GM12878 (cell line): ENCODE measurements at regions not wholly inside any gene's neighbourhood (a gene's known extent, or its start where the extent isn't known, plus 50 kb on each side); places are given as distances from the start of the nearest gene placed in this dataset.

Experiments used
- ATF7 ChIP-seq: fragments of 450-650 bp; IDR thresholded peaks from 2 replicates; pipeline ENCODE4 v1.6.1; 2016; ENCODE audit warnings: low read depth, mild to moderate bottlenecking
- CEBPB ChIP-seq, 2 experiments: fragments of 150-350 bp in 1 of 2; IDR thresholded peaks; 2 replicates each; pipeline ENCODE4 v1.6.1; 2012 to 2014; ENCODE audit warnings: low read depth in 2 of 2, low read length in 2 of 2, borderline replicate concordance in 1 of 2, inconsistent platforms in 1 of 2
- ESRRA ChIP-seq: IDR thresholded peaks from 2 replicates; pipeline ENCODE4 v1.6.1; 2012; ENCODE audit warnings: mild to moderate bottlenecking, low read length, improper control_type of control experiment
- FOXM1 ChIP-seq: IDR thresholded peaks from 2 replicates; pipeline ENCODE4 v1.6.1; 2012; ENCODE audit warnings: low read depth, mild to moderate bottlenecking, inconsistent platforms, low read length, moderate library complexity
- GABPA ChIP-seq: IDR thresholded peaks from 2 replicates; pipeline ENCODE4 v1.6.1; 2014; ENCODE audit warnings: antibody characterized with exemption, low read depth, mild to moderate bottlenecking, inconsistent platforms
- GATAD2B ChIP-seq: fragments of 450-650 bp; conservative IDR thresholded peaks from 2 replicates; pipeline ENCODE4 v1.6.1; 2017; ENCODE audit warnings: low read depth, mild to moderate bottlenecking, moderate library complexity
- HDAC2 ChIP-seq: fragments of 200-600 bp; sonication (generic); IDR thresholded peaks from 2 replicates; pipeline ENCODE4 v1.6.1; 2017
- IKZF2 ChIP-seq, 2 experiments: fragments of 450-650 bp; IDR thresholded peaks; 2 replicates each; pipeline ENCODE4 v1.6.1; 2017; ENCODE audit warnings: mild to moderate bottlenecking in 2 of 2, moderate library complexity in 2 of 2
- NFYB ChIP-seq: IDR thresholded peaks from 2 replicates; pipeline ENCODE4 v1.6.1; 2011; ENCODE audit warnings: low read depth, mild to moderate bottlenecking, low read length, improper control_type of control experiment, moderate library complexity; ENCODE audit not compliant: insufficient read depth
- NR2F1 ChIP-seq: fragments of 450-650 bp; conservative IDR thresholded peaks from 2 replicates; pipeline ENCODE4 v1.6.1; 2017; ENCODE audit warnings: mild to moderate bottlenecking
- RAD21 ChIP-seq: IDR thresholded peaks from 2 replicates; pipeline ENCODE4 v1.6.1; 2011; ENCODE audit warnings: mild to moderate bottlenecking, low read depth, low read length, moderate library complexity; ENCODE audit not compliant: insufficient read depth
- RB1 ChIP-seq: fragments of 450-650 bp; formaldehyde crosslinking; IDR thresholded peaks from 2 replicates; pipeline ENCODE4 v1.6.1; 2017; ENCODE audit warnings: mild to moderate bottlenecking, borderline replicate concordance
- RUNX3 ChIP-seq: IDR thresholded peaks from 2 replicates; pipeline ENCODE4 v1.6.1; 2012; ENCODE audit warnings: low read length, inconsistent platforms
- SPI1 ChIP-seq: IDR thresholded peaks from 2 replicates; pipeline ENCODE4 v1.6.1; 2011; ENCODE audit warnings: low read depth, mild to moderate bottlenecking, low read length, moderate library complexity, borderline replicate concordance; ENCODE audit not compliant: insufficient read depth
- STAT1 ChIP-seq: fragments of 450-650 bp; conservative IDR thresholded peaks from 2 replicates; pipeline ENCODE4 v1.6.1; 2014; ENCODE audit warnings: antibody characterized with exemption, mild to moderate bottlenecking
- SUZ12 ChIP-seq: fragments of 200-600 bp; sonication (generic); IDR thresholded peaks from one replicate; pipeline ENCODE4 v1.6.1; 2018; ENCODE audit warnings: antibody characterized with exemption, mild to moderate bottlenecking; ENCODE audit not compliant: unreplicated experiment
- TCF3 ChIP-seq: IDR thresholded peaks from 2 replicates; pipeline ENCODE4 v1.6.1; 2012; ENCODE audit warnings: low read depth, mild to moderate bottlenecking, low read length, borderline replicate concordance; ENCODE audit not compliant: insufficient read depth
- TCF7 ChIP-seq: IDR thresholded peaks from 2 replicates; pipeline ENCODE4 v1.6.1; 2014; ENCODE audit warnings: antibody characterized with exemption, borderline replicate concordance
- ZBED1 ChIP-seq: IDR thresholded peaks from 2 replicates; pipeline ENCODE4 v1.6.1; 2016; ENCODE audit warnings: borderline replicate concordance
- TF ChIP-seq, protein P1 (sequence below): fragments of 450-650 bp; IDR thresholded peaks from 2 replicates; pipeline ENCODE4 v1.6.1; 2017; ENCODE audit warnings: low read depth, mild to moderate bottlenecking, moderate library complexity
- TF ChIP-seq, protein P2 (sequence below): IDR thresholded peaks from 2 replicates; pipeline ENCODE4 v1.6.1; 2012; ENCODE audit warnings: low read length, inconsistent platforms
- TF ChIP-seq, protein P3 (sequence below): fragments of 450-650 bp; IDR thresholded peaks from 2 replicates; pipeline ENCODE4 v1.6.1; 2017; ENCODE audit warnings: borderline replicate concordance
- TF ChIP-seq, protein P4 (sequence below): fragments of 450-650 bp; IDR thresholded peaks from 2 replicates; pipeline ENCODE4 v1.6.1; 2018; ENCODE audit warnings: mild to moderate bottlenecking, low read depth, moderate library complexity; ENCODE audit not compliant: partially characterized antibody

DNA sequence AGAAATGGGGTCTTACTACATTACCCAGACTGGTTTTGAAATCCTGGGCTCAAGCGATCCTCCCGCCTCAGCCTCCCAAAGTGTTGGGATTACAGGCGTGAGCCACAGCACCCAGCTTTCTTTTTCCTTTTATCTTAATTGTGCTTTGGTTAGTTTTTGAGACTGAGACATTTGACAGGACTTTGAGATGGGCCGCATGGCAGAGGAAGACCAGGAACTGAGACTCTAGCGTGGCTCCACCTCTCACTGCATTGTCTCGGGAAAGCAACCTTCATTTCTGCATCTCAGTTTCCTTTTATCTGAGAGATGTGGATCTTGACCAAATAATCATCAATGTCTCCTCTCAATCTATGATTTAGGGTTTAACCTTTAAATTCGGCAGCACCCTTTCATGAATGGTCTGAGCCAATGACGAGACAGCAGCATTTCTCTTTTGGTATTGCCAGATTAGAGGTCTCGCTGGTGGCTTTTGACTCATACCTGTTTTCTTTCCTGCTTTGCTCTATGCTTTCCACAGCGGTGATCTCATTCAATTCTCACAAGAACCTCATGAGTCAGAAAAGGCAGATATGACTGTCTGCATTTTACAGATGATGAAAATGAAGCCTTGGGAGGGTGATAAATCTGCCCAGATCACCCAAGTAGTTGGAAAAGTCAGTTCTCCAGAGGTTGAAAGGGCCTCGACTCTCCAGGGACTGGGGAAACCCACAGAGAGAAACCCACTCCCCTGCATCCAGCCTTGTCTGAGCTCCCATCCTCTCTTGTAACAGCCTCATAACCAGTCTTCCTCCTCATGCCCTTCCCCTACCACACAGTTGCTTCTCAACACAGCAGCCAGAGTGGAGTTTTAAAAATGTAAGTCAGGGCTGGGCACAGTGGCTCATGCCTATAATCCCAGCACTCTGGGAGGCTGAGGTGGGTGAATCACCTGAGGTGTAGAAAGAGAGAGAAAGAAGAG is 84.8 kb upstream of the FOXB1 start (continued):
- TF ChIP-seq, protein P1, sequence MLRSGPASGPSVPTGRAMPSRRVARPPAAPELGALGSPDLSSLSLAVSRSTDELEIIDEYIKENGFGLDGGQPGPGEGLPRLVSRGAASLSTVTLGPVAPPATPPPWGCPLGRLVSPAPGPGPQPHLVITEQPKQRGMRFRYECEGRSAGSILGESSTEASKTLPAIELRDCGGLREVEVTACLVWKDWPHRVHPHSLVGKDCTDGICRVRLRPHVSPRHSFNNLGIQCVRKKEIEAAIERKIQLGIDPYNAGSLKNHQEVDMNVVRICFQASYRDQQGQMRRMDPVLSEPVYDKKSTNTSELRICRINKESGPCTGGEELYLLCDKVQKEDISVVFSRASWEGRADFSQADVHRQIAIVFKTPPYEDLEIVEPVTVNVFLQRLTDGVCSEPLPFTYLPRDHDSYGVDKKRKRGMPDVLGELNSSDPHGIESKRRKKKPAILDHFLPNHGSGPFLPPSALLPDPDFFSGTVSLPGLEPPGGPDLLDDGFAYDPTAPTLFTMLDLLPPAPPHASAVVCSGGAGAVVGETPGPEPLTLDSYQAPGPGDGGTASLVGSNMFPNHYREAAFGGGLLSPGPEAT, result no peak
- TF ChIP-seq ZBED1 (0 out of 2 replicates have a peak, but pooled peaks have one; percentile 29), RUNX3 (peak; percentile 85), STAT1 (no peak), FOXM1 (peak; percentile 59; the same call in 1 of the 2 replicates), SUZ12 (no peak), RAD21 (no peak), GATAD2B (no peak), ATF7 (peak; percentile 84), HDAC2 (no peak), GABPA (peak; percentile 72), TCF3 (0 out of 2 replicates have a peak, but pooled peaks have one; percentile 18), RB1 (no peak), NR2F1 (no peak), CEBPB (IDR thresholded peaks at IDR 0.05; ENCODE audit: borderline replicate concordance in 1 of 2, low read depth in 2 of 2, low read length in 2 of 2) (peak in 1 of 2 experiments; percentile 72; a peak in 1 of 4 replicates), NFYB (0 out of 2 replicates have a peak, but pooled peaks have one; percentile 4), ESRRA (no peak), TCF7 (peak; percentile 61; the same call in 1 of the 2 replicates), IKZF2 (IDR thresholded peaks at IDR 0.05) (peak; percentile 69 to 83), SPI1 (peak; percentile 25; the same call in 1 of the 2 replicates)
- TF ChIP-seq, protein P2, sequence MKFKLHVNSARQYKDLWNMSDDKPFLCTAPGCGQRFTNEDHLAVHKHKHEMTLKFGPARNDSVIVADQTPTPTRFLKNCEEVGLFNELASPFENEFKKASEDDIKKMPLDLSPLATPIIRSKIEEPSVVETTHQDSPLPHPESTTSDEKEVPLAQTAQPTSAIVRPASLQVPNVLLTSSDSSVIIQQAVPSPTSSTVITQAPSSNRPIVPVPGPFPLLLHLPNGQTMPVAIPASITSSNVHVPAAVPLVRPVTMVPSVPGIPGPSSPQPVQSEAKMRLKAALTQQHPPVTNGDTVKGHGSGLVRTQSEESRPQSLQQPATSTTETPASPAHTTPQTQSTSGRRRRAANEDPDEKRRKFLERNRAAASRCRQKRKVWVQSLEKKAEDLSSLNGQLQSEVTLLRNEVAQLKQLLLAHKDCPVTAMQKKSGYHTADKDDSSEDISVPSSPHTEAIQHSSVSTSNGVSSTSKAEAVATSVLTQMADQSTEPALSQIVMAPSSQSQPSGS, result peak; percentile 98
- TF ChIP-seq, protein P3, sequence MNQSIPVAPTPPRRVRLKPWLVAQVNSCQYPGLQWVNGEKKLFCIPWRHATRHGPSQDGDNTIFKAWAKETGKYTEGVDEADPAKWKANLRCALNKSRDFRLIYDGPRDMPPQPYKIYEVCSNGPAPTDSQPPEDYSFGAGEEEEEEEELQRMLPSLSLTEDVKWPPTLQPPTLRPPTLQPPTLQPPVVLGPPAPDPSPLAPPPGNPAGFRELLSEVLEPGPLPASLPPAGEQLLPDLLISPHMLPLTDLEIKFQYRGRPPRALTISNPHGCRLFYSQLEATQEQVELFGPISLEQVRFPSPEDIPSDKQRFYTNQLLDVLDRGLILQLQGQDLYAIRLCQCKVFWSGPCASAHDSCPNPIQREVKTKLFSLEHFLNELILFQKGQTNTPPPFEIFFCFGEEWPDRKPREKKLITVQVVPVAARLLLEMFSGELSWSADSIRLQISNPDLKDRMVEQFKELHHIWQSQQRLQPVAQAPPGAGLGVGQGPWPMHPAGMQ, result no peak
- TF ChIP-seq, protein P4, sequence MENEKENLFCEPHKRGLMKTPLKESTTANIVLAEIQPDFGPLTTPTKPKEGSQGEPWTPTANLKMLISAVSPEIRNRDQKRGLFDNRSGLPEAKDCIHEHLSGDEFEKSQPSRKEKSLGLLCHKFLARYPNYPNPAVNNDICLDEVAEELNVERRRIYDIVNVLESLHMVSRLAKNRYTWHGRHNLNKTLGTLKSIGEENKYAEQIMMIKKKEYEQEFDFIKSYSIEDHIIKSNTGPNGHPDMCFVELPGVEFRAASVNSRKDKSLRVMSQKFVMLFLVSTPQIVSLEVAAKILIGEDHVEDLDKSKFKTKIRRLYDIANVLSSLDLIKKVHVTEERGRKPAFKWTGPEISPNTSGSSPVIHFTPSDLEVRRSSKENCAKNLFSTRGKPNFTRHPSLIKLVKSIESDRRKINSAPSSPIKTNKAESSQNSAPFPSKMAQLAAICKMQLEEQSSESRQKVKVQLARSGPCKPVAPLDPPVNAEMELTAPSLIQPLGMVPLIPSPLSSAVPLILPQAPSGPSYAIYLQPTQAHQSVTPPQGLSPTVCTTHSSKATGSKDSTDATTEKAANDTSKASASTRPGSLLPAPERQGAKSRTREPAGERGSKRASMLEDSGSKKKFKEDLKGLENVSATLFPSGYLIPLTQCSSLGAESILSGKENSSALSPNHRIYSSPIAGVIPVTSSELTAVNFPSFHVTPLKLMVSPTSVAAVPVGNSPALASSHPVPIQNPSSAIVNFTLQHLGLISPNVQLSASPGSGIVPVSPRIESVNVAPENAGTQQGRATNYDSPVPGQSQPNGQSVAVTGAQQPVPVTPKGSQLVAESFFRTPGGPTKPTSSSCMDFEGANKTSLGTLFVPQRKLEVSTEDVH, result no peak
